GM12875 (cell line): ENCODE measurements at regions not wholly inside any gene's neighbourhood (a gene's known extent, or its start where the extent isn't known, plus 50 kb on each side); places are given as distances from the start of the nearest gene placed in this dataset.

Experiments used
- H3K4me3 ChIP-seq: one replicate; pipeline ENCODE4 v1.5.1; 2011; ENCODE audit warnings: low read depth, low read length, control low read depth
- TF ChIP-seq, protein P1 (sequence below): IDR thresholded peaks from 2 replicates; pipeline ENCODE4 v1.5.1; 2011; ENCODE audit warnings: low read depth, mild to moderate bottlenecking, control low read depth, inconsistent platforms, low read length, moderate library complexity, borderline replicate concordance; ENCODE audit not compliant: insufficient read depth

- no peak overlapping the region for H3K4me3 ChIP-seq
These were observed 802.8 kb downstream of the NR2F1-AS1 start for GRCh38 chr5:92778261-92778660.

DNA sequence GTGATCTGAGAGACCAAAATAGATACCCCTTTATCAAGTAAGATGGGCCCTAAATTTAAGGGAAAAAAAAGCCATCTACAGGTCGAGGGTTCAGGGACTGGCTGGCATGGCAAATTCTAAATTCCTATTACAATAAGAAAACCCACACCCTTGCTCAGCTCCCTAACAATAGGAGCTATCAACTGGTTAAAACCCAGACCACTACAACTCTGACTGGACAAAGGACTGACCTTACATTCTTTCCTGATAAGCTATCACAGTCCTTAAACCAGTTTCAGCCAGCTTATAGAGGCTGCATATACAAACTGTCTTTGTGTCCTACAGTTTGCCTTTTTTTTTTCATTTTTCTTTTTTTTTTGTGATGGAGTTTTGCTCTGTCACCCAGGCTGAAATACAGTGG, 803.6 kb downstream of the NR2F1-AS1 start:
- TF ChIP-seq, protein P1, sequence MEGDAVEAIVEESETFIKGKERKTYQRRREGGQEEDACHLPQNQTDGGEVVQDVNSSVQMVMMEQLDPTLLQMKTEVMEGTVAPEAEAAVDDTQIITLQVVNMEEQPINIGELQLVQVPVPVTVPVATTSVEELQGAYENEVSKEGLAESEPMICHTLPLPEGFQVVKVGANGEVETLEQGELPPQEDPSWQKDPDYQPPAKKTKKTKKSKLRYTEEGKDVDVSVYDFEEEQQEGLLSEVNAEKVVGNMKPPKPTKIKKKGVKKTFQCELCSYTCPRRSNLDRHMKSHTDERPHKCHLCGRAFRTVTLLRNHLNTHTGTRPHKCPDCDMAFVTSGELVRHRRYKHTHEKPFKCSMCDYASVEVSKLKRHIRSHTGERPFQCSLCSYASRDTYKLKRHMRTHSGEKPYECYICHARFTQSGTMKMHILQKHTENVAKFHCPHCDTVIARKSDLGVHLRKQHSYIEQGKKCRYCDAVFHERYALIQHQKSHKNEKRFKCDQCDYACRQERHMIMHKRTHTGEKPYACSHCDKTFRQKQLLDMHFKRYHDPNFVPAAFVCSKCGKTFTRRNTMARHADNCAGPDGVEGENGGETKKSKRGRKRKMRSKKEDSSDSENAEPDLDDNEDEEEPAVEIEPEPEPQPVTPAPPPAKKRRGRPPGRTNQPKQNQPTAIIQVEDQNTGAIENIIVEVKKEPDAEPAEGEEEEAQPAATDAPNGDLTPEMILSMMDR = no peak
- no peak overlapping the region for H3K4me3 ChIP-seq

More at GRCh38 chr5:92778261-92778660, 802.8 kb downstream of the NR2F1-AS1 start:
- TF ChIP-seq, protein P1 = no peak

GRCh38 chr5:92775711-92776615, 805.1 kb downstream of the NR2F1-AS1 start:
- TF ChIP-seq, protein P1 = no peak
- no peak overlapping the region for H3K4me3 ChIP-seq

DNA sequence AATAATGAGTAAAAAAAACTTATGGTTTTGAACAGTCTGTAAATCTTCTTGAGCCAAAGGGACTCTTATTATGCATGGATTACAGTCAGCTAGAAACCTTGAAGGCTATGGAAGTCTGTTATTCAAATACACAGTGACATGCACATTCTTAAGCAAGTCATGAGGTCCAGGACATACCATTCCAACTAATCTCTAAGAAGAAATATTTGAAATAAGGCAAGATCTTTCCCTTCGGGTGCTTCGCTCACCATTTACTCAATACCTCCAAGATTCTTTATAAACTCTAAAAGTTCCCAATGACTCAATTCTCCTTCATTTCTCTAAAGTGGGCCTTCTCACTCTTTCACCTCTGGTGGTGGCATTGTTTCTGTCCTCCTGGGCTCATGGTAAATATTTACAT, 811.0 kb downstream of the NR2F1-AS1 start:
- TF ChIP-seq, protein P1 = no peak
- no peak overlapping the region for H3K4me3 ChIP-seq

DNA sequence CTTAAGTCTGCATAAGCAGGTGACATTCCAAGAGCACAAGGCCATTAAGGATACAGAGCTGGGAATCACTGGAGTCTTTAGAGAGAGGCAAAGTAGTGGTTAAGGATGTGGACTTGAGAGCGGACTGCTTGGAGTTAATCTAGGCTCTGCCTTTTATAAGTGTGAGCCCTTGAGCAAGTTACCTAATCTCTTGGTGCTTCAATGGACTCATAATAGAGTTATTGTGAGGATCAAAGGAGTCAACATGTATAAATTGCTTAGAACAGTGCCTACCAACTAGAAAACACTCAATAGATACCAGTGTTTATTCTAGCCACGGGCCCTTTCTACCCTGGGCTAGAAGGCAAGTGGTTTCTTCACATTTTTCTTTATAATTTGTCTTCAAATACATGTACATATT, 819.4 kb downstream of the NR2F1-AS1 start:
- H3K4me3 ChIP-seq = no peak overlapping the region
- TF ChIP-seq, protein P1 = no peak

- TF ChIP-seq, protein P1 = no peak
- no peak overlapping the region for H3K4me3 ChIP-seq
These were observed 820.5 kb downstream of the NR2F1-AS1 start for GRCh38 chr5:92760550-92760949.

DNA sequence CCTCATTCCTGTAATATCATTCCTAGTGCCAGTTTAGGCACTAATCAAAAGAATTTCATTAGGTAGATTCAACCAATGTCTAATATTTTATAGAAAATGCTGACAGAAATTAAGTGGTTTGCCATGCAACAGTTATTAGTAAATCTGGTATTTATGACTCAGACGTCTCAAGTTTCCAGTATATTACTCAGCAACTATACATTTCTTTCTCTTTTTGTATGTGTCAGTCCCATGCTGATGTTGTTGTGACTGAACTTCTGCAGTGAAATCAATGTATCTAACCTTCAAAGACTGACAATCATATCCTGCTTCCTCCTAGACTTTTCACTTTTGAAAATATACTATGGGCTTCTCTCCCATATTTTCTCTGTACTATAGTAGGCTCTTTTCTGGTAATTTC, 822.5 kb downstream of the NR2F1-AS1 start:
- TF ChIP-seq, protein P1 = no peak
- H3K4me3 ChIP-seq = no peak overlapping the region
